HepG2 (cell line): ENCODE measurements at regions not wholly inside any gene's neighbourhood (a gene's known extent, or its start where the extent isn't known, plus 50 kb on each side); places are given as distances from the start of the nearest gene placed in this dataset.
"Not testable (repeated sequence)": the region's sequence is repeated elsewhere in the genome, so short reads cannot be mapped to it uniquely, and the experiment has no call there.

ENCODE experiments used
- ATAC-seq: fragments of 200-7000 bp; cut with Tn5 transposase; 3 replicates; pipeline ENCODE4 v1.9.1; 2020; ENCODE audit warnings: mild to moderate bottlenecking, moderate library complexity
- BruUV-seq: library from RNA; stranded (reverse); fragments of 400-500 nt; replicated peaks from 2 replicates; lab custom pipeline; 2021; lab: Mats Ljungman, UMichigan
- CTCF ChIA-PET: fragments of 300-600 bp; formaldehyde crosslinking; extraction: SDS; loops from one replicate; lab custom pipeline; 2021; ENCODE audit warnings: low total read pairs, inconsistent platforms, low intra/inter-chr PET ratio; lab: Yijun Ruan, JAX
- POLR2A ChIA-PET: fragments of 350-600 bp; sonication (Branson Sonifier 250); formaldehyde crosslinking; loops from one replicate; lab custom pipeline; 2020; ENCODE audit warnings: antibody characterized with exemption, inconsistent platforms; lab: Yijun Ruan, JAX
- DNase-seq: peaks from one replicate; pipeline ENCODE4 v3.0.0-alpha.2; 2015; ENCODE audit warnings: low spot score
- FAIRE-seq: peaks from 3 replicates; lab custom pipeline; 2011; peaks lifted over from hg19 to GRCh38; lab: Jason Lieb, UNC
- H2AFZ ChIP-seq: one replicate; pipeline ENCODE4 v1.6.1; 2011; ENCODE audit warnings: low read length, inconsistent platforms
- H3K27ac ChIP-seq: fragments of 300-600 bp; 3 replicates; pipeline ENCODE4 v1.8.0; 2011; ENCODE audit warnings: mixed run types, mild to moderate bottlenecking, mixed read lengths, low read length, inconsistent platforms; ENCODE audit not compliant: insufficient read depth; ENCODE audit errors: extremely low read length
- H3K27me3 ChIP-seq, 2 experiments: fragments of 200-600 bp in 1 of 2; 2 replicates in 1 of 2; 3 replicates in 1 of 2; pipeline versions ENCODE4 v1.6.0 to v1.8.0; 2011; ENCODE audit warnings: low read length in 2 of 2, mild to moderate bottlenecking in 2 of 2, moderate library complexity in 2 of 2, inconsistent platforms in 1 of 2; ENCODE audit not compliant: insufficient read depth in 2 of 2, control insufficient read depth in 1 of 2
- H3K36me3 ChIP-seq, 2 experiments: fragments of 200-600 bp in 1 of 2; replicated peaks in 1 of 2; 2 replicates in 1 of 2; 3 replicates in 1 of 2; pipeline versions ENCODE4 v1.5.1 to v1.8.0; 2011; ENCODE audit warnings: low read length in 2 of 2, inconsistent platforms in 1 of 2; ENCODE audit not compliant: insufficient read depth in 2 of 2, control insufficient read depth in 1 of 2
- H3K4me1 ChIP-seq: 2 replicates; pipeline ENCODE4 v1.5.1; 2012; ENCODE audit warnings: low read length, inconsistent platforms; ENCODE audit not compliant: insufficient read depth
- H3K4me2 ChIP-seq: 2 replicates; pipeline ENCODE4 v1.6.0; 2011; ENCODE audit warnings: low read depth, low read length, inconsistent platforms
- H3K4me3 ChIP-seq, 3 experiments: fragments of 200-600 bp in 1 of 3; sonication (generic), shearing (Covaris generic) in 1 of 3; replicated peaks in 1 of 3; 2 replicates each; pipeline ENCODE4 v1.5.1; 2011 to 2016; ENCODE audit warnings: low read length in 3 of 3, inconsistent platforms in 2 of 3, low read depth in 2 of 3, mild to moderate bottlenecking in 2 of 3, control low read depth in 1 of 3, mixed read lengths in 1 of 3; ENCODE audit not compliant: insufficient read depth in 1 of 3
- H3K79me2 ChIP-seq: one replicate; pipeline ENCODE4 v1.6.1; 2011; ENCODE audit warnings: low read length, inconsistent platforms; ENCODE audit not compliant: insufficient read depth
- H3K9ac ChIP-seq: 2 replicates; pipeline ENCODE4 v1.6.0; 2011; ENCODE audit warnings: mild to moderate bottlenecking, low read depth, low read length, inconsistent platforms; ENCODE audit not compliant: insufficient read depth
- H3K9me3 ChIP-seq: 2 replicates; pipeline ENCODE4 v1.5.1; 2012; ENCODE audit warnings: mild to moderate bottlenecking, low read length
- H4K20me1 ChIP-seq: 2 replicates; pipeline ENCODE4 v1.6.0; 2011; ENCODE audit warnings: inconsistent platforms, mild to moderate bottlenecking, low read length, moderate library complexity; ENCODE audit not compliant: insufficient read depth
- NAIF1 ChIP-seq: sonication (generic); formaldehyde crosslinking; IDR thresholded peaks from 2 replicates; pipeline ENCODE4 v1.5.0; 2020; ENCODE audit warnings: mild to moderate bottlenecking, missing genetic modification reagents, borderline replicate concordance
- NR2F2 ChIP-seq: IDR thresholded peaks from 2 replicates; pipeline ENCODE4 v1.6.1; 2012; ENCODE audit warnings: low read depth, inconsistent platforms, borderline replicate concordance
- RBAK ChIP-seq: sonication (generic); formaldehyde crosslinking; IDR thresholded peaks from 2 replicates; pipeline ENCODE4 v1.5.1; 2020; ENCODE audit warnings: mild to moderate bottlenecking, missing genetic modification reagents
- ZNF33A ChIP-seq: sonication (generic); formaldehyde crosslinking; IDR thresholded peaks from 2 replicates; pipeline ENCODE4 v1.5.1; 2020; ENCODE audit warnings: missing genetic modification reagents, mild to moderate bottlenecking, moderate library complexity, borderline replicate concordance
- ZNF788 ChIP-seq: sonication (generic); formaldehyde crosslinking; IDR thresholded peaks from 2 replicates; pipeline ENCODE4 v1.5.0; 2020; ENCODE audit warnings: mild to moderate bottlenecking, missing genetic modification reagents, borderline replicate concordance
- WGBS: methylation state at CpG from one replicate; pipeline ENCODE4 v1.1.6; 2017; ENCODE audit warnings: low lambda C conversion rate; 5-methylcytosine and 5-hydroxymethylcytosine counted together
- in situ Hi-C: cut with HindIII; loops from 2 replicates; pipeline ENCODE4 v1.10.0; 2017; ENCODE audit warnings: low pct_unique_long_range_greater_than_20kb; ENCODE audit not compliant: extremely low pct_ligation_motif_present
- intact Hi-C: fragments of 100-400 bp; cut with micrococcal nuclease; formaldehyde crosslinking; loops from one replicate; pipeline ENCODE4 v1.10.0; 2022; ENCODE audit not compliant: unreplicated experiment

- H2AFZ ChIP-seq = no peak overlapping the region
- no peaks in the 10 kb centered on the region for H3K79me2 ChIP-seq
- H3K4me3 ChIP-seq = no peak overlapping the region
- H4K20me1 ChIP-seq = no peaks in the 10 kb centered on the region
- H3K9ac ChIP-seq = no peak overlapping the region
- no peaks in the 10 kb centered on the region for H3K4me1 ChIP-seq
- CTCF ChIA-PET = no interaction called here
- TF ChIP-seq RBAK (CRISPR knock-in tag) (no peak), NAIF1 (no peak), ZNF33A (no peak), ZNF788 (CRISPR knock-in tag) (no peak), NR2F2 (no peak)
- ATAC-seq (no peak), DNase-seq (no peak), FAIRE-seq (no peak)
- in situ Hi-C loops = no loop called here
- H3K9me3 ChIP-seq = no peaks in the 10 kb centered on the region
- H3K27me3 ChIP-seq = no peaks in the 10 kb centered on the region
- intact Hi-C loops = no loop called here
- POLR2A ChIA-PET = no interaction called here
- no peaks in the 10 kb centered on the region for H3K36me3 ChIP-seq
- H3K4me2 ChIP-seq = no peak overlapping the region
- WGBS = 44% methylated on average over 9 of the region's 9 CpGs
- no TSS peak for BruUV-seq
- no peak overlapping the region for H3K27ac ChIP-seq
Observed at GRCh38 chr5:163330723-163331668, 106.4 kb upstream of the CCNG1 start.

DNA sequence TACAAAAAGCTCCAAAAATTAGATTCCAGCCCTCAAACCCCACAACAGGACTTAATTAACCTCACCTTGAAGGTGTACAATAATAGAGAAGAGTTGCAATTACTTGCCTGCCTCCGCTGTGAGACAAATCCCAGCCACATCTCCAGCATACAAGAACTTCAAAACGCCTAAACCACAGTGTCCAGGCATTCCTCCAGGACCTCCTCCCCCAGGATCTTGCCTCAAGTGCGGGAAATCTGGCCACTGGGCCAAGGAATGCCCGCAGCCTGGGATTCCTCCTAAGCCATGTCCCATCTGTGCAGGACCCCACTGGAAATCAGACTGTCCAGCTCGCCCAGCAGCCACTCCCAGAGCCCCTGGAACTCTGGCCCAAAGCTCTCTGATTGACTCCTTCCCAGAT is 101.3 kb upstream of the CCNG1 start:
- H3K4me3 ChIP-seq, H3K9ac ChIP-seq, BruUV-seq, CTCF ChIA-PET, POLR2A ChIA-PET, H3K4me1 ChIP-seq, H3K27me3 ChIP-seq, H3K27ac ChIP-seq, FAIRE-seq, H4K20me1 ChIP-seq, DNase-seq, H3K79me2 ChIP-seq, intact Hi-C loops, ATAC-seq, in situ Hi-C loops, H3K4me2 ChIP-seq, H2AFZ ChIP-seq, H3K9me3 ChIP-seq, H3K36me3 ChIP-seq: not testable (repeated sequence)
- 27% methylated on average over 2 of the region's 5 CpGs for WGBS
